IMR-90 (cell line): ENCODE measurements at regions not wholly inside any gene's neighbourhood (a gene's known extent, or its start where the extent isn't known, plus 50 kb on each side); places are given as distances from the start of the nearest gene placed in this dataset.

ENCODE experiments used
- ATAC-seq: fragments of 200-7000 bp; cut with Tn5 transposase; 2 replicates; pipeline ENCODE4 v1.9.1; 2020; ENCODE audit warnings: low read depth, mild to moderate bottlenecking, moderate library complexity
- BruUV-seq: library from RNA; stranded (reverse); fragments of 400-500 nt; replicated peaks from 2 replicates; lab custom pipeline; 2021; lab: Mats Ljungman, UMichigan
- CTCF ChIA-PET: fragments of 300-600 bp; formaldehyde crosslinking; extraction: SDS; loops from one replicate; lab custom pipeline; 2021; ENCODE audit warnings: antibody characterized with exemption; lab: Yijun Ruan, JAX
- POLR2A ChIA-PET: fragments of 300-600 bp; sonication (Branson Sonifier 250); formaldehyde crosslinking; loops from one replicate; lab custom pipeline; 2022; ENCODE audit warnings: antibody characterized with exemption; ENCODE audit not compliant: unreplicated experiment; lab: Charles Lee
- DNase-seq: peaks from one replicate; pipeline ENCODE4 v3.0.0; 2013
- H2AFZ ChIP-seq: replicated peaks from 2 replicates; pipeline ENCODE3; 2013; ENCODE audit warnings: low read length, mild to moderate bottlenecking; ENCODE audit not compliant: poor library complexity
- H2AK5ac ChIP-seq: 2 replicates; pipeline ENCODE4 v1.6.1; 2013; ENCODE audit warnings: low read depth, low read length, inconsistent platforms
- H2AK9ac ChIP-seq: replicated peaks from 2 replicates; pipeline ENCODE3; 2013; ENCODE audit warnings: mild to moderate bottlenecking, low read depth, low read length, moderate library complexity; ENCODE audit not compliant: poor library complexity
- H2BK120ac ChIP-seq: 2 replicates; pipeline ENCODE4 v1.6.1; 2013; ENCODE audit warnings: low read depth, low read length, inconsistent platforms
- H2BK15ac ChIP-seq: 3 replicates; pipeline ENCODE4 v1.6.1; 2013; ENCODE audit warnings: low read depth, low read length, inconsistent platforms
- H2BK20ac ChIP-seq: 2 replicates; pipeline ENCODE4 v1.6.1; 2013; ENCODE audit warnings: low read depth, mild to moderate bottlenecking, inconsistent platforms, low read length, moderate library complexity
- H2BK5ac ChIP-seq: 2 replicates; pipeline ENCODE4 v1.6.1; 2013; ENCODE audit warnings: mild to moderate bottlenecking, low read depth, low read length, inconsistent platforms; ENCODE audit not compliant: poor library complexity, severe bottlenecking
- H3K14ac ChIP-seq: replicated peaks from 2 replicates; pipeline ENCODE4 v1.6.1; 2013; ENCODE audit warnings: low read depth, low read length, inconsistent platforms
- H3K18ac ChIP-seq: 2 replicates; pipeline ENCODE4 v1.6.1; 2013; ENCODE audit warnings: low read depth, low read length, control low read depth
- H3K23ac ChIP-seq: 2 replicates; pipeline ENCODE4 v1.6.1; 2013; ENCODE audit warnings: low read depth, low read length, inconsistent platforms
- H3K27ac ChIP-seq: 2 replicates; pipeline ENCODE4 v1.5.1; 2013; ENCODE audit warnings: mild to moderate bottlenecking, control low read depth, low read length; ENCODE audit not compliant: insufficient read depth
- H3K27me3 ChIP-seq: 2 replicates; pipeline ENCODE4 v1.6.1; 2013; ENCODE audit warnings: low read length; ENCODE audit not compliant: control insufficient read depth, insufficient read depth
- H3K36me3 ChIP-seq: 2 replicates; pipeline ENCODE4 v1.6.1; 2013; ENCODE audit warnings: low read length, mixed read lengths; ENCODE audit not compliant: control insufficient read depth, insufficient read depth
- H3K4ac ChIP-seq: 2 replicates; pipeline ENCODE4 v1.6.1; 2013; ENCODE audit warnings: low read depth, low read length, inconsistent platforms
- H3K4me1 ChIP-seq: 2 replicates; pipeline ENCODE4 v1.6.1; 2013; ENCODE audit warnings: low read length, mixed read lengths; ENCODE audit not compliant: control insufficient read depth, insufficient read depth
- H3K4me2 ChIP-seq: 2 replicates; pipeline ENCODE4 v1.6.1; 2013; ENCODE audit warnings: low read depth, mild to moderate bottlenecking, control low read depth, low read length, moderate library complexity
- H3K4me3 ChIP-seq: 2 replicates; pipeline ENCODE4 v1.5.1; 2013; ENCODE audit warnings: low read depth, mild to moderate bottlenecking, control low read depth, low read length, moderate library complexity; ENCODE audit not compliant: insufficient read depth
- H3K56ac ChIP-seq: 2 replicates; pipeline ENCODE4 v1.6.1; 2013; ENCODE audit warnings: low read length, inconsistent platforms; ENCODE audit not compliant: insufficient read depth; ENCODE audit errors: extremely low read depth
- H3K79me1 ChIP-seq, 2 experiments: 2 replicates each; pipeline ENCODE4 v1.6.1; 2013; ENCODE audit warnings: low read length in 2 of 2, inconsistent platforms in 1 of 2, low read depth in 1 of 2
- H3K9ac ChIP-seq: 2 replicates; pipeline ENCODE4 v1.6.1; 2013; ENCODE audit warnings: low read depth, low read length, control low read depth
- H3K9me1 ChIP-seq: 2 replicates; pipeline ENCODE4 v1.6.1; 2013; ENCODE audit warnings: low read length, inconsistent platforms; ENCODE audit not compliant: insufficient read depth
- H3K9me3 ChIP-seq: 2 replicates; pipeline ENCODE4 v1.6.1; 2013; ENCODE audit warnings: low read length; ENCODE audit not compliant: control insufficient read depth, insufficient read depth
- H4K20me1 ChIP-seq: 2 replicates; pipeline ENCODE4 v1.6.1; 2013; ENCODE audit warnings: low read length, inconsistent platforms; ENCODE audit not compliant: insufficient read depth
- H4K5ac ChIP-seq: 2 replicates; pipeline ENCODE4 v1.6.1; 2013; ENCODE audit warnings: mild to moderate bottlenecking, low read depth, low read length, control low read depth
- H4K8ac ChIP-seq, 2 experiments: 2 replicates each; pipeline ENCODE4 v1.6.1; 2013; ENCODE audit warnings: low read depth in 2 of 2, low read length in 2 of 2, control low read depth in 1 of 2, inconsistent platforms in 1 of 2
- H4K91ac ChIP-seq: 2 replicates; pipeline ENCODE4 v1.6.1; 2013; ENCODE audit warnings: low read depth, low read length, inconsistent platforms; ENCODE audit not compliant: insufficient read depth
- BHLHE40 ChIP-seq: fragments of 150-350 bp; IDR thresholded peaks from 2 replicates; pipeline ENCODE4 v1.6.1; 2016; ENCODE audit warnings: mild to moderate bottlenecking, low read depth, low read length
- CHD1 ChIP-seq: IDR thresholded peaks from 2 replicates; pipeline ENCODE4 v1.6.1; 2012; ENCODE audit warnings: low read depth, low read length, improper control_type of control experiment
- MAZ ChIP-seq: IDR thresholded peaks from 2 replicates; pipeline ENCODE4 v1.6.1; 2012; ENCODE audit warnings: low read depth, mild to moderate bottlenecking, low read length, improper control_type of control experiment, moderate library complexity, borderline replicate concordance
- NFE2L2 ChIP-seq: fragments of 150-350 bp; IDR thresholded peaks from 2 replicates; pipeline ENCODE4 v1.6.1; 2016; ENCODE audit warnings: low read depth, mild to moderate bottlenecking, low read length
- RCOR1 ChIP-seq: IDR thresholded peaks from 2 replicates; pipeline ENCODE4 v1.6.1; 2012; ENCODE audit warnings: mild to moderate bottlenecking, low read length, improper control_type of control experiment; ENCODE audit not compliant: insufficient replicate concordance
- SMC3 ChIP-seq: fragments of 150-350 bp; IDR thresholded peaks from 2 replicates; pipeline ENCODE4 v1.6.1; 2016; ENCODE audit warnings: low read depth, mild to moderate bottlenecking, antibody characterized with exemption, low read length, moderate library complexity
- USF2 ChIP-seq: fragments of 150-350 bp; IDR thresholded peaks from 2 replicates; pipeline ENCODE4 v1.6.1; 2017; ENCODE audit warnings: mild to moderate bottlenecking, antibody characterized with exemption, low read length, low read depth
- WGBS, 2 experiments: methylation state at CpG; one replicate each; pipeline versions ENCODE4 v1.1.5 to v1.1.7; 2013; ENCODE audit warnings: missing lambda C conversion rate in 2 of 2; ENCODE audit not compliant: insufficient read length in 1 of 2; ENCODE audit errors: extremely low coverage in 2 of 2; 5-methylcytosine and 5-hydroxymethylcytosine counted together
- dilution Hi-C: fragments of 300-500 bp; cut with HindIII; formaldehyde crosslinking; loops from one replicate; pipeline ENCODE4 v1.14.3; 2018; ENCODE audit warnings: low sequenced_read_pairs; ENCODE audit not compliant: unreplicated experiment
- in situ Hi-C: fragments of 300-500 bp; cut with MboI; formaldehyde crosslinking; loops from 3 replicates; pipeline ENCODE4 v1.14.3; 2019; ENCODE audit warnings: low sequenced_read_pairs, inconsistent platforms, mixed read lengths
- intact Hi-C: fragments of 100-400 bp; cut with micrococcal nuclease; formaldehyde crosslinking; loops from 2 replicates; pipeline ENCODE4 v1.10.0; 2022

- Histone ChIP-seq H2AK5ac (no peak overlapping the region), H4K20me1 (no peaks in the 10 kb centered on the region), H2BK5ac (no peak overlapping the region), H2AK9ac (no peak overlapping the region), H3K23ac (no peak overlapping the region), H3K4me1 (no peaks in the 10 kb centered on the region), H3K9ac (no peak overlapping the region), H4K8ac (no peak overlapping the region), H3K18ac (no peak overlapping the region), H3K9me3 (no peaks in the 10 kb centered on the region), H2BK20ac (no peak overlapping the region), H2BK15ac (no peak overlapping the region), H3K36me3 (no peaks in the 10 kb centered on the region), H3K4ac (no peak overlapping the region), H2BK120ac (no peak overlapping the region), H3K56ac (no peak overlapping the region), H3K79me1 (no peaks in the 10 kb centered on the region), H4K91ac (no peak overlapping the region), H3K14ac (no peak overlapping the region), H3K4me2 (no peak overlapping the region), H3K27ac (no peak overlapping the region), H4K5ac (no peak overlapping the region), H3K4me3 (no peak overlapping the region), H3K27me3 (no peaks in the 10 kb centered on the region), H2AFZ (no peak overlapping the region), H3K9me1 (no peaks in the 10 kb centered on the region)
- no CpG with 5 or more reads among the region's 3 CpGs for WGBS, 2 experiments
- TF ChIP-seq NFE2L2 (no peak), BHLHE40 (no peak), CHD1 (no peak), MAZ (no peak), SMC3 (no peak), USF2 (no peak), RCOR1 (no peak)
- in situ Hi-C loops, result no loop called here
- ChIA-PET CTCF (no interaction called here), POLR2A (no interaction called here)
- intact Hi-C loops, result no loop called here
- no TSS peak for BruUV-seq
- dilution Hi-C loops, result no loop called here
- DNase-seq (no peak), ATAC-seq (no peak)
These were observed 291.3 kb upstream of the MTNR1B start for GRCh38 chr11:92678008-92678611.
